ENCODE measurements at regions not wholly inside any gene's neighbourhood (a gene's known extent, or its start where the extent isn't known, plus 50 kb on each side); places are given as distances from the start of the nearest gene placed in this dataset.

DNA sequence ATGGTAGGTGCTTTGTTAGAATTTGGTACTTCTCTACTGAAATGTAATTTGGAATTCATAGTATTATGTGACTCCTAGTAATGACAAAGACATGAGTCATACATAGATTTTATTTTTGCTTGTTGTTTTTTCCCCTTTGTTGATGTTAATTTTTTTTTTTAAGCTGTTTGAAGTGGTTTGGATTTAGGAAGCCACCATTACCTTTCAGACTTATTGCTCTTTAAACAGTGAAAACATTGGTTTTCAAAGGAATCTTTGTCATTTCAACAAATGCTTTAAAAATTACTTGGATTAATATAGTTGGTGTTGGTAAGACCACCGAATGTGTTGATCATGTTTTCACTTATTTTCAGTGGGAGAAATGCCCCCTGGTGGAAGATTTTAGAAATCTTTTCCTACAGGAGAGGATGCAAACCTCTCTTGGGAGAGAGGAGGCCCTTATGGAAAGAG is 170.1 kb upstream of the PITX1 start:
- TF ChIP-seq, protein P1, sequence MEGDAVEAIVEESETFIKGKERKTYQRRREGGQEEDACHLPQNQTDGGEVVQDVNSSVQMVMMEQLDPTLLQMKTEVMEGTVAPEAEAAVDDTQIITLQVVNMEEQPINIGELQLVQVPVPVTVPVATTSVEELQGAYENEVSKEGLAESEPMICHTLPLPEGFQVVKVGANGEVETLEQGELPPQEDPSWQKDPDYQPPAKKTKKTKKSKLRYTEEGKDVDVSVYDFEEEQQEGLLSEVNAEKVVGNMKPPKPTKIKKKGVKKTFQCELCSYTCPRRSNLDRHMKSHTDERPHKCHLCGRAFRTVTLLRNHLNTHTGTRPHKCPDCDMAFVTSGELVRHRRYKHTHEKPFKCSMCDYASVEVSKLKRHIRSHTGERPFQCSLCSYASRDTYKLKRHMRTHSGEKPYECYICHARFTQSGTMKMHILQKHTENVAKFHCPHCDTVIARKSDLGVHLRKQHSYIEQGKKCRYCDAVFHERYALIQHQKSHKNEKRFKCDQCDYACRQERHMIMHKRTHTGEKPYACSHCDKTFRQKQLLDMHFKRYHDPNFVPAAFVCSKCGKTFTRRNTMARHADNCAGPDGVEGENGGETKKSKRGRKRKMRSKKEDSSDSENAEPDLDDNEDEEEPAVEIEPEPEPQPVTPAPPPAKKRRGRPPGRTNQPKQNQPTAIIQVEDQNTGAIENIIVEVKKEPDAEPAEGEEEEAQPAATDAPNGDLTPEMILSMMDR (IDR thresholded peaks at IDR 0.05), result peak in 4 of 6 experiments; percentile 41 to 57 (median 50)
- TF ChIP-seq POLR2A (IDR thresholded peaks at IDR 0.05), result no peak

Measured in esophagus squamous epithelium (tissue), 4 donors.